ENCODE measurements at regions not wholly inside any gene's neighbourhood (a gene's known extent, or its start where the extent isn't known, plus 50 kb on each side); places are given as distances from the start of the nearest gene placed in this dataset.

DNA sequence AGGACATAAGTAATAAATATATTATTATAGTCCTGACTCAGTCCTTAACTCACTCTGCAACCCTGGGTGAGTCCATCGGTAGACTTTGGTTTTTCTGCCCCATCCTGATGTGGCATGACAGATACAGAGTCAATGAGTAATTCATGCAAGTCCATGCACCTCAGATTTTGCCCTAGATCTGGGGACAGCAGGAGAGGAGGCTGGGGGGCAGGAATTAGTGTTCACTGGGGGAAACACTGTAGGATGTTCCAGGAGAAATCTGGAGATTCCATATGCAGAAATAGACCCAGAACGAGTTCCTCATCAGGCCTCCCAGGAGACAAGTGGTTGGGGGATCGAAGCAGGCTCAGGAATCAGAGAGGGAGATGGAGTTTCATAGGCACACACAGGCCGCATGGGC lies 150.8 kb downstream of the DICER1 start:
- intact Hi-C loops (cut with DNase I) = no loop called here
- no peak for DNase-seq
- Histone ChIP-seq H3K27me3 (peaks cover 0 to 4% (median 0%) of the 10 kb centered on the region in 9 donors), H3K27ac (no peak overlapping the region), H3K4me3 (no peak overlapping the region), H3K4me1 (peaks cover 0 to 26% (median 5%) of the 10 kb centered on the region in 12 donors), H3K9me3 (no peaks in the 10 kb centered on the region), H3K36me3 (no peaks in the 10 kb centered on the region)
- ATAC-seq = no peak
- 83 to 89% (median 87%) methylated on average over 4 of the region's 4 CpGs for WGBS, 4 donors
- no peak for TF ChIP-seq POLR2A (IDR thresholded peaks at IDR 0.05)
- TF ChIP-seq, protein P1, sequence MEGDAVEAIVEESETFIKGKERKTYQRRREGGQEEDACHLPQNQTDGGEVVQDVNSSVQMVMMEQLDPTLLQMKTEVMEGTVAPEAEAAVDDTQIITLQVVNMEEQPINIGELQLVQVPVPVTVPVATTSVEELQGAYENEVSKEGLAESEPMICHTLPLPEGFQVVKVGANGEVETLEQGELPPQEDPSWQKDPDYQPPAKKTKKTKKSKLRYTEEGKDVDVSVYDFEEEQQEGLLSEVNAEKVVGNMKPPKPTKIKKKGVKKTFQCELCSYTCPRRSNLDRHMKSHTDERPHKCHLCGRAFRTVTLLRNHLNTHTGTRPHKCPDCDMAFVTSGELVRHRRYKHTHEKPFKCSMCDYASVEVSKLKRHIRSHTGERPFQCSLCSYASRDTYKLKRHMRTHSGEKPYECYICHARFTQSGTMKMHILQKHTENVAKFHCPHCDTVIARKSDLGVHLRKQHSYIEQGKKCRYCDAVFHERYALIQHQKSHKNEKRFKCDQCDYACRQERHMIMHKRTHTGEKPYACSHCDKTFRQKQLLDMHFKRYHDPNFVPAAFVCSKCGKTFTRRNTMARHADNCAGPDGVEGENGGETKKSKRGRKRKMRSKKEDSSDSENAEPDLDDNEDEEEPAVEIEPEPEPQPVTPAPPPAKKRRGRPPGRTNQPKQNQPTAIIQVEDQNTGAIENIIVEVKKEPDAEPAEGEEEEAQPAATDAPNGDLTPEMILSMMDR (IDR thresholded peaks at IDR 0.05) = no peak

GRCh38 chr14:95006051-95006450 lies 151.3 kb downstream of the DICER1 start:
- Histone ChIP-seq H3K36me3 (no peaks in the 10 kb centered on the region), H3K27ac (no peak overlapping the region), H3K4me3 (no peak overlapping the region), H3K27me3 (peaks cover 0 to 4% (median 0%) of the 10 kb centered on the region in 9 donors), H3K9me3 (no peaks in the 10 kb centered on the region), H3K4me1 (peaks cover 0 to 26% (median 5%) of the 10 kb centered on the region in 12 donors)
- intact Hi-C loops (cut with DNase I) = no loop called here
- TF ChIP-seq, protein P1 (IDR thresholded peaks at IDR 0.05) = no peak
- TF ChIP-seq POLR2A (IDR thresholded peaks at IDR 0.05) = no peak
- ATAC-seq (no peak), DNase-seq (no peak)
- 92 to 97% (median 92%) methylated on average over 3 of the region's 3 CpGs for WGBS, 4 donors

DNA sequence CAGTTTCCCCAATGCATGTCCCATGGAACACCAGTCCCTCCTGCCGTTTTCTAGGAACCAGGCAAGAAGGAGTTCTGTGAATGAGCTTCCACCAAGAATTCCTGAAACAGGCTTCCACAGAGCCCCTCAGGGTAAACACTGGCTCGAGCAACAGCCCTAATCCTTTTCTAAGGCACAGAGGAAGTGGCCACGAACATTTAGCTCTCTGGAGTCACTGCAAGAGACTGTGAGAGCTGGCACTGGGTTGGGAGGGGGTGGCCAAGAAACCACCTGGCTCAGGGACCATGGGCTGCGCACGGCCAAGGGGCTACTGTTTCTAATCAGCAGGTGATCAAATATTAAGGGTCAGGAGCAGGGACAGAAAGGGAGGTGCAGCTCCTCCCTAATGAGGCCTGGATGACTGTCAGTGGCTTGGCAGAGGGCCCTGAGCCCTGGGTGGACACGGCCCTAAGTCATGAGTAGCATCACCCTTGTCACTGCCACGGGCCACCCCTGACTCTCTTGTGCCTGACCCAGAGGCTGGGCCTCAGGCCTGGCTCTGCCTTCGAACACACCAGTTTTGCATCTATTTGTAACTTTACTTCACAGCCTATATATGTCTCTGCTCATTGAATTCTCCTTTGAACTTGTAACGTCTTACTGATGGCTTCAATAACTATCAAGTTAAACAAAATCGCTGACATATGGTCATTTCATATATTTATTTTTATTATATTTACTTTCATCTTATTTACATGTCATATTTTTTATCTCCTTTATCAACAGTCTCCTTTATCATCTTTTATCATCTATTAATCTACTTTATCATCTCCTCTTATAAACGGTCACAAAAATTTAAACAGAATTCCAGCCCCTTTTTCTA lies 154.0 kb downstream of the DICER1 start:
- TF ChIP-seq, protein P1 (IDR thresholded peaks at IDR 0.05) = no peak
- no peak for TF ChIP-seq POLR2A (IDR thresholded peaks at IDR 0.05)
- no peak for ATAC-seq
- DNase-seq = no peak
- H3K36me3 ChIP-seq = no peaks in the 10 kb centered on the region
- WGBS, 4 donors = 63 to 78% (median 68%) methylated on average over 11 of the region's 11 CpGs
- no peak overlapping the region for H3K4me3 ChIP-seq
- peaks cover 0 to 4% (median 0%) of the 10 kb centered on the region in 12 donors for H3K4me1 ChIP-seq
- peaks cover 0 to 5% (median 0%) of the 10 kb centered on the region in 9 donors for H3K27me3 ChIP-seq
- no peak overlapping the region for H3K27ac ChIP-seq
- intact Hi-C loops (cut with DNase I) = no loop called here
- H3K9me3 ChIP-seq = no peaks in the 10 kb centered on the region

- 21 to 33% (median 23%) methylated on average over 10 of the region's 10 CpGs for WGBS, 4 donors
These were observed 158.6 kb downstream of the DICER1 start for GRCh38 chr14:94998685-94999084.

More at GRCh38 chr14:94998685-94999084, 158.6 kb downstream of the DICER1 start:
- Histone ChIP-seq H3K4me1 (peaks cover 0 to 4% (median 0%) of the 10 kb centered on the region in 12 donors), H3K9me3 (no peaks in the 10 kb centered on the region), H3K4me3 (no peak overlapping the region), H3K27me3 (peaks cover 0 to 24% (median 5%) of the 10 kb centered on the region in 9 donors), H3K36me3 (no peaks in the 10 kb centered on the region), H3K27ac (no peak overlapping the region)
- ATAC-seq (peak in 1 of 4 donors; percentile 24), DNase-seq (no peak)
- intact Hi-C loops (cut with DNase I) = no loop called here
- TF ChIP-seq, protein P1 (IDR thresholded peaks at IDR 0.05) = no peak
- TF ChIP-seq POLR2A (IDR thresholded peaks at IDR 0.05) = no peak
